ENCODE measurements at regions not wholly inside any gene's neighbourhood (a gene's known extent, or its start where the extent isn't known, plus 50 kb on each side); places are given as distances from the start of the nearest gene placed in this dataset.
"Not testable (repeated sequence)": the region's sequence is repeated elsewhere in the genome, so short reads cannot be mapped to it uniquely, and the experiment has no call there.

GRCh38 chr5:156226485-156226884, 100.5 kb upstream of the SGCD start:
- TF ChIP-seq POLR2AphosphoS5, CTCF, POLR2A (IDR thresholded peaks at IDR 0.05): not testable (repeated sequence)
